ENCODE measurements at regions not wholly inside any gene's neighbourhood (a gene's known extent, or its start where the extent isn't known, plus 50 kb on each side); places are given as distances from the start of the nearest gene placed in this dataset.

DNA sequence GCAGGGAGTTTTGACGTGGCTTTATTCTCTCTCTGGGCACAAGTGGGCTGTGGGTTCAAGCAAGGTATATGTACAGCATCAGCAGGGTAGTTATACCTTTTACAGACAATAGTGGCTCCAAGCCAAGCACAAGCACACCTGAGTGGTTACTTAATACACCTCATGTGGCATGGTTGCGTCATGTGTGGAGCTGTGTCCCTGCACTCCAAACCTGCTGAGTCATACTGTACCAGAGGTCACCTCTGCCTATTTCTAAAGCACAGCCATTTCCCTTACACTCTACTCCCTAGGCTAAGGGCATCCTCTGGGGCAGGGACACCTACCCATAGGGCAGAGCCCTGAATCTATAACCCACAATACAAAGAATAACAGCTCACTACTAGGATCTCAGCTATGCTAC, 147.3 kb downstream of the OSTF1 start:
- RAD21 ChIA-PET (ENCODE audit: low non-redundant PET in 1 of 2, low total read pairs in 2 of 2, uncharacterized antibody in 2 of 2, unreplicated experiment in 2 of 2): no interaction called here
- intact Hi-C loops (cut with micrococcal nuclease): loop anchor here (10.0 kb wide), 1 partner anchor 51 kb away; no protein-coding TSS in a partner anchor
- ATAC-seq (no peak), DNase-seq (ENCODE audit: low read depth, low spot score) (no peak)
- H3K9ac ChIP-seq (ENCODE audit: low read length): no peak overlapping the region
- H2AFZ ChIP-seq (ENCODE audit: low read depth, low read length, poor library complexity, severe bottlenecking): no peak overlapping the region
- H3K9me2 ChIP-seq (ENCODE audit: insufficient read depth): no peaks in the 10 kb centered on the region
- H3K27me3 ChIP-seq (ENCODE audit: insufficient read depth, low read length): no peaks in the 10 kb centered on the region
- no peak overlapping the region for H3K27ac ChIP-seq (ENCODE audit: low read depth, low read length)
- H3K9me3 ChIP-seq (ENCODE audit: control insufficient read depth in 1 of 2, insufficient read depth in 1 of 2, low read depth in 1 of 2, low read length in 2 of 2): no peaks in the 10 kb centered on the region; a peak in 1 of 4 replicates
- CTCF ChIA-PET: no interaction called here
- no peaks in the 10 kb centered on the region for H3K36me3 ChIP-seq (ENCODE audit: control insufficient read depth in 1 of 2, insufficient read depth in 2 of 2, low read length in 2 of 2)
- no peaks in the 10 kb centered on the region for H4K20me1 ChIP-seq (ENCODE audit: insufficient read depth)
- no peak overlapping the region for H3K4me3 ChIP-seq (replicated peaks in 1 of 2; ENCODE audit: low read depth in 1 of 2, low read length in 2 of 2)
- no peaks in the 10 kb centered on the region for H3K79me2 ChIP-seq (ENCODE audit: insufficient read depth, low read length)
- BruUV-seq (replicated peaks): no TSS peak
- H3K4me2 ChIP-seq (ENCODE audit: low read length): no peak overlapping the region
- TF ChIP-seq CTCF (IDR thresholded peaks at IDR 0.05 in 2 of 3, conservative IDR thresholded peaks at IDR 0.05 in 1 of 3; ENCODE audit: borderline replicate concordance in 1 of 3, insufficient read depth in 1 of 3, low read depth in 2 of 3, low read length in 2 of 3) (no peak), POLR2AphosphoS5 (IDR thresholded peaks at IDR 0.05; ENCODE audit: low read depth, low read length) (no peak), CBX3 (IDR thresholded peaks at IDR 0.05; ENCODE audit: low read depth) (peak; percentile 43; the same call in 1 of the 2 replicates), EZH2 (IDR thresholded peaks at IDR 0.05) (no peak)
- POLR2A ChIA-PET: no interaction called here
- H3K4me1 ChIP-seq (ENCODE audit: control insufficient read depth in 1 of 2, insufficient read depth in 2 of 2, low read length in 2 of 2): no peaks in the 10 kb centered on the region

- no peaks in the 10 kb centered on the region for H4K20me1 ChIP-seq (ENCODE audit: insufficient read depth)
- ChIA-PET CTCF (interaction anchor here (1.0 to 1.2 kb wide), 2 partner anchors 9 to 37 kb away, joined by 9 to 10 read pairs; no protein-coding TSS in a partner anchor), POLR2A (no interaction called here), RAD21 (ENCODE audit: low non-redundant PET in 1 of 2, low total read pairs in 2 of 2, uncharacterized antibody in 2 of 2, unreplicated experiment in 2 of 2) (no interaction called here)
- H3K9me3 ChIP-seq (ENCODE audit: control insufficient read depth in 1 of 2, insufficient read depth in 1 of 2, low read depth in 1 of 2, low read length in 2 of 2): no peaks in the 10 kb centered on the region; a peak in 1 of 4 replicates
- H3K9me2 ChIP-seq (ENCODE audit: insufficient read depth): no peaks in the 10 kb centered on the region
- BruUV-seq (replicated peaks): no TSS peak
- H3K4me2 ChIP-seq (ENCODE audit: low read length): no peak overlapping the region
- no peaks in the 10 kb centered on the region for H3K79me2 ChIP-seq (ENCODE audit: insufficient read depth, low read length)
- intact Hi-C loops (cut with micrococcal nuclease): loop anchor here (1.0 to 10.0 kb wide), 3 partner anchors 37 to 464 kb away; no protein-coding TSS in a partner anchor
- no peaks in the 10 kb centered on the region for H3K27me3 ChIP-seq (ENCODE audit: insufficient read depth, low read length)
- no peaks in the 10 kb centered on the region for H3K36me3 ChIP-seq (ENCODE audit: control insufficient read depth in 1 of 2, insufficient read depth in 2 of 2, low read length in 2 of 2)
- H3K4me1 ChIP-seq (ENCODE audit: control insufficient read depth in 1 of 2, insufficient read depth in 2 of 2, low read length in 2 of 2): no peaks in the 10 kb centered on the region
- no peak overlapping the region for H3K27ac ChIP-seq (ENCODE audit: low read depth, low read length)
- ATAC-seq (peak; percentile 99), DNase-seq (ENCODE audit: low read depth, low spot score) (peak; percentile 62)
- no peak overlapping the region for H3K9ac ChIP-seq (ENCODE audit: low read length)
- no peak overlapping the region for H3K4me3 ChIP-seq (replicated peaks in 1 of 2; ENCODE audit: low read depth in 1 of 2, low read length in 2 of 2)
- no peak overlapping the region for H2AFZ ChIP-seq (ENCODE audit: low read depth, low read length, poor library complexity, severe bottlenecking)
- no peak for TF ChIP-seq ATF3 (IDR thresholded peaks at IDR 0.05)
- TF ChIP-seq CTCF (IDR thresholded peaks at IDR 0.05 in 2 of 3, conservative IDR thresholded peaks at IDR 0.05 in 1 of 3; ENCODE audit: borderline replicate concordance in 1 of 3, insufficient read depth in 1 of 3, low read depth in 2 of 3, low read length in 2 of 3): peak; percentile 53 to 68 (median 66); a peak in 5 of 6 replicates
- TF ChIP-seq SP1 (IDR thresholded peaks at IDR 0.05; ENCODE audit: low read depth): no peak
- no peak for TF ChIP-seq TCF7L2 (IDR thresholded peaks at IDR 0.05; ENCODE audit: borderline replicate concordance, extremely low read depth, insufficient read depth, insufficient read length)
- no peak for TF ChIP-seq POLR2A (IDR thresholded peaks at IDR 0.05; ENCODE audit: borderline replicate concordance, extremely low read depth, insufficient read depth, insufficient read length)
- TF ChIP-seq RAD21 (IDR thresholded peaks at IDR 0.05; ENCODE audit: low read depth): peak; percentile 70
- TF ChIP-seq EZH2phosphoT487 (IDR thresholded peaks at IDR 0.05; ENCODE audit: borderline replicate concordance): no peak
Observed at GRCh38 chr9:75238311-75238976, 150.1 kb downstream of the OSTF1 start.
